Fibroblast of the aortic adventitia (primary cell): ENCODE measurements at regions not wholly inside any gene's neighbourhood (a gene's known extent, or its start where the extent isn't known, plus 50 kb on each side); places are given as distances from the start of the nearest gene placed in this dataset.

Experiments used
- DNase-seq: peaks from one replicate; pipeline ENCODE4 v3.0.0-alpha.2; 2010; ENCODE audit warnings: low read depth
- H3K4me3 ChIP-seq: 2 replicates; pipeline ENCODE4 v1.5.1; 2011; ENCODE audit warnings: low read depth, mild to moderate bottlenecking, control low read depth, low read length, moderate library complexity
- CTCF ChIP-seq: IDR thresholded peaks from 2 replicates; pipeline ENCODE4 v1.5.1; 2011; ENCODE audit warnings: mild to moderate bottlenecking, low read length, control low read depth, inconsistent platforms; ENCODE audit not compliant: insufficient read depth

GRCh38 chr4:36420111-36420679 is 138.8 kb downstream of the DTHD1 start:
- no peak overlapping the region for H3K4me3 ChIP-seq
- no peak for TF ChIP-seq CTCF
- DNase-seq = no peak

- H3K4me3 ChIP-seq = no peak overlapping the region
- no peak for TF ChIP-seq CTCF
- DNase-seq = no peak
Measured at GRCh38 chr4:36422607-36423006, 141.2 kb downstream of the DTHD1 start.

- TF ChIP-seq CTCF = no peak
- DNase-seq = no peak
- no peak overlapping the region for H3K4me3 ChIP-seq
Measured at GRCh38 chr4:36426741-36427140, 145.3 kb downstream of the DTHD1 start.

GRCh38 chr4:36427696-36428095 is 146.3 kb downstream of the DTHD1 start:
- no peak for TF ChIP-seq CTCF
- no peak overlapping the region for H3K4me3 ChIP-seq
- no peak for DNase-seq

GRCh38 chr4:36432586-36432985 is 151.2 kb downstream of the DTHD1 start:
- H3K4me3 ChIP-seq = no peak overlapping the region
- TF ChIP-seq CTCF = no peak
- no peak for DNase-seq

GRCh38 chr4:36439556-36439955 is 158.1 kb downstream of the DTHD1 start:
- no peak for DNase-seq
- no peak overlapping the region for H3K4me3 ChIP-seq
- TF ChIP-seq CTCF = no peak

- H3K4me3 ChIP-seq = no peak overlapping the region
- no peak for DNase-seq
- no peak for TF ChIP-seq CTCF
Measured at GRCh38 chr4:36445480-36445879, 164.1 kb downstream of the DTHD1 start.
